HG02588 (cell line): ENCODE measurements at regions not wholly inside any gene's neighbourhood (a gene's known extent, or its start where the extent isn't known, plus 50 kb on each side); places are given as distances from the start of the nearest gene placed in this dataset.
"Not testable (repeated sequence)": the region's sequence is repeated elsewhere in the genome, so short reads cannot be mapped to it uniquely, and the experiment has no call there.

Experiments used
- ATAC-seq: cut with Tn5 transposase; IDR thresholded peaks from one replicate; pipeline ENCODE4 v1.9.1; 2021; ENCODE audit warnings: mild to moderate bottlenecking, moderate library complexity; ENCODE audit not compliant: unreplicated experiment

- ATAC-seq = no peak
Measured at GRCh38 chr2:2655453-2656114, 324.5 kb upstream of the MYT1L start.

GRCh38 chr2:2653231-2653630 lies 322.2 kb upstream of the MYT1L start:
- no peak for ATAC-seq

- ATAC-seq = no peak
Measured at GRCh38 chr2:2650608-2651375, 319.7 kb upstream of the MYT1L start.

GRCh38 chr2:2649109-2650072 lies 318.3 kb upstream of the MYT1L start:
- ATAC-seq = no peak

- ATAC-seq = no peak
Measured at GRCh38 chr2:2648094-2648493, 317.0 kb upstream of the MYT1L start.

GRCh38 chr2:2647141-2647541 lies 316.1 kb upstream of the MYT1L start:
- ATAC-seq = no peak

- no peak for ATAC-seq
Measured at GRCh38 chr2:2646433-2647051, 315.5 kb upstream of the MYT1L start.

- no peak for ATAC-seq
Measured at GRCh38 chr2:2645162-2645855, 314.2 kb upstream of the MYT1L start.

GRCh38 chr2:2644751-2645150 lies 313.7 kb upstream of the MYT1L start:
- ATAC-seq = not testable (repeated sequence)

- ATAC-seq = no peak
Measured at GRCh38 chr2:2644040-2644439, 313.0 kb upstream of the MYT1L start.

GRCh38 chr2:2642906-2643890 lies 312.1 kb upstream of the MYT1L start:
- no peak for ATAC-seq

- no peak for ATAC-seq
Measured at GRCh38 chr2:2641541-2642410, 310.7 kb upstream of the MYT1L start.

- ATAC-seq = no peak
Measured at GRCh38 chr2:2640818-2641217, 309.7 kb upstream of the MYT1L start.

GRCh38 chr2:2640371-2640770 lies 309.3 kb upstream of the MYT1L start:
- ATAC-seq = no peak

- no peak for ATAC-seq
Measured at GRCh38 chr2:2639251-2640139, 308.4 kb upstream of the MYT1L start.

- ATAC-seq = no peak
Measured at GRCh38 chr2:2638547-2639220, 307.6 kb upstream of the MYT1L start.

GRCh38 chr2:2636813-2637212 lies 305.7 kb upstream of the MYT1L start:
- ATAC-seq = no peak
